Choroid plexus epithelial cell (primary cell): ENCODE measurements at regions not wholly inside any gene's neighbourhood (a gene's known extent, or its start where the extent isn't known, plus 50 kb on each side); places are given as distances from the start of the nearest gene placed in this dataset.

ENCODE experiments used
- DNase-seq: peaks from one replicate; pipeline ENCODE4 v3.0.0-alpha.2; 2010; ENCODE audit warnings: low read depth
- H3K4me3 ChIP-seq: 2 replicates; pipeline ENCODE4 v1.5.1; 2011; ENCODE audit warnings: low read depth, mild to moderate bottlenecking, control low read depth, low read length, moderate library complexity
- TF ChIP-seq, protein P1 (sequence below): conservative IDR thresholded peaks from 2 replicates; pipeline ENCODE4 v1.5.1; 2011; ENCODE audit warnings: low read depth, mild to moderate bottlenecking, control low read depth, inconsistent platforms, low read length, moderate library complexity

DNA sequence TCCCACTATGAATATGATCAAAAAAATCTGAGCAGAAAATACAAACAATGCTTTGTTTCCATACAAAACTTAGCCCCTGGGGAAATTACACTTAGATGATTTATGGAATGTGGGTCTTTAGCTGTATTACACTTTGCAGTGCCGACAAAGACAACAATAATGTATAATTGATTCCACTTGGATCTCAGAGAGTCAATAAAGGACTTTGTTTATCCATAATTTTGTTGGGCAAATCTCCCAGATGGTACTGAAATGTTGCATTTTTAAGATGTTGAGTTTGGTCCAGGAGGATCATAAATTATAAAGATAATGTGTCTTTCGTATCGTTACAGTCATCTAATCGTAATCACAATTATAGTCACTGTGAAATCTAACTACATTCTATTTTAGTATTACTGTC is 66.9 kb upstream of the DOCK1 start:
- TF ChIP-seq, protein P1, sequence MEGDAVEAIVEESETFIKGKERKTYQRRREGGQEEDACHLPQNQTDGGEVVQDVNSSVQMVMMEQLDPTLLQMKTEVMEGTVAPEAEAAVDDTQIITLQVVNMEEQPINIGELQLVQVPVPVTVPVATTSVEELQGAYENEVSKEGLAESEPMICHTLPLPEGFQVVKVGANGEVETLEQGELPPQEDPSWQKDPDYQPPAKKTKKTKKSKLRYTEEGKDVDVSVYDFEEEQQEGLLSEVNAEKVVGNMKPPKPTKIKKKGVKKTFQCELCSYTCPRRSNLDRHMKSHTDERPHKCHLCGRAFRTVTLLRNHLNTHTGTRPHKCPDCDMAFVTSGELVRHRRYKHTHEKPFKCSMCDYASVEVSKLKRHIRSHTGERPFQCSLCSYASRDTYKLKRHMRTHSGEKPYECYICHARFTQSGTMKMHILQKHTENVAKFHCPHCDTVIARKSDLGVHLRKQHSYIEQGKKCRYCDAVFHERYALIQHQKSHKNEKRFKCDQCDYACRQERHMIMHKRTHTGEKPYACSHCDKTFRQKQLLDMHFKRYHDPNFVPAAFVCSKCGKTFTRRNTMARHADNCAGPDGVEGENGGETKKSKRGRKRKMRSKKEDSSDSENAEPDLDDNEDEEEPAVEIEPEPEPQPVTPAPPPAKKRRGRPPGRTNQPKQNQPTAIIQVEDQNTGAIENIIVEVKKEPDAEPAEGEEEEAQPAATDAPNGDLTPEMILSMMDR, result no peak
- H3K4me3 ChIP-seq, result no peak overlapping the region
- no peak for DNase-seq

DNA sequence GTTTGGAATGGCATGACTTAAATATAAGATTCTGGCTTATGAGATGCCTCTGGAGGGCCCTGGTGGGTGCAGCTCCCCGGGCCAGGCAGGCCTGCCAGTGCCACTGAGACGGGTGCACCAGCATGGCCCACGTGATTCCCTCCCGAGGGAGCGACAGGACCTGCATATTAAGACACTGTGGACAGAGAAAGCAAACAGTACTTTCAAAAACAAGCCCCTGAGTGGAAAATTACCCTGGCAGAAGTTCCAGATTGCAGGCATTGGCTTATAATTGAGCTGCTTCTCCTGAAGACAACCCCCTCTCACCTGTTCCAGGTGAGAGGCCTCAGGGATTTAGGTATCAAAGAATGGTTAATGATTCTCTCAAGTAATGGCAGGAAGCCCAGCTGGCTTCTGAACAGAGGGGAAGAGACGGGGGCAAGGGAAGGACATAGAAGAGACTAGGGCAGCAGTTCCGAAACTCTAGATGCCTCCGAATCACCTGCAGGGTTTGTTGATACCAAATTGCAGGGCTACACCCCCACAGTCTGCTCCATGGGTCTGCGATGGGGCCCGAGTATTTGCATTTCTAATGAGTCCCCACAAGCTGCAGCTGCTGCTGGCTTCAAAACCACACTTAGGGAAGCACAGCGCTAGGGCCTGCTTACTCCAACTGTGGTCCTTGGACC is 66.0 kb upstream of the DOCK1 start:
- no peak overlapping the region for H3K4me3 ChIP-seq
- DNase-seq, result no peak
- TF ChIP-seq, protein P1, result no peak

DNA sequence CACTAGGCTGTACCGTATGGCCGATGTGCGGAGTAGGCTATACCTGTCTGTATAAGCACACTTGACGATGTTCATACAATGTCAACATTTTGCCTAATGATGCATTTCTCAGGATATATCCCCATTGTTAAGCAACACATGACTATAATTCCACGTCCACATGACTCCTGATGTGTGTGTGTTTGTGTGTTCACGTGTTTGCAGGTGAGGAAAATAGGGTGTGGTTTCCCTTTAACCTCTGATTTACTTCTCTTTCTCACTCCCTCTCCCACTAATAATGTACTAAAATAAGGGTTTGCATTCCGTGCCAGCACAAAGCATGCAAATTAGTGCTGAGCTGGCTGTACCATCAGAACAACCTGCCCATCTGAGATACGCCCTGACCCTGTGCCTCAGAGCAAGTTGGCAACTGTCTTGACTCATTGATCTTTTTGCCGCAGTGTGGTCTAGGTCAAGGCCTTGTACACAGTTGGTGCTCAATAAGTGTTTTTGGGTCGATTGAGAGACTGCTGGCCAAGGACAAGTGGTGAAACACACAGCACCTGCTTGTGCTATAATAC is 64.6 kb upstream of the DOCK1 start:
- TF ChIP-seq, protein P1, result no peak
- no peak overlapping the region for H3K4me3 ChIP-seq
- DNase-seq, result no peak

DNA sequence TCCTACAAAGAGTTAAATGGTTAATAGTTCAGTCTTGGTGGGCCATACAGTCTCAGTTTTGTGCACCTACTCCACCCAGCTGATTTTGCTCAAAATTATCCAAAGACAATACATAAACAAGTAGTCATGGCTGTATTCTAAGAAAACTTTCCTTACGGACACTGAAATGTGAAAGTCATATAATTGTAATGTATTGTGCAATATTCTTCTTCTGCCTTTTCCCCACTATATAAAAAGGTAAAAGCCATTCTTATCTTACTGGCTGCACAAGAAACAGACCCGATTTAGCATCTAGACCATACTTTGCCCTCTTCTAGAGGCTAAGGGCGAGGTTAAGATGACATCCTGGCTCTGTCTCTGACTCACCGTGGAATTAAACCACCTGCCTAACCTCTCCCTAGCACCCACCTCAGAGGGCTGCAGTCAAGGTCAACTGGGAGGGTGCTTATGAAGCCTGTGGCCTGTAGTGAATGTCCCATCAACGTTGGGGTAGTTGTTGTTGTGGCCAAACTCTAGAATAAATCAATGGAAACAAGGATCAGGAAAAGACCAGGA is 63.8 kb upstream of the DOCK1 start:
- DNase-seq, result no peak
- TF ChIP-seq, protein P1, result no peak
- no peak overlapping the region for H3K4me3 ChIP-seq

DNA sequence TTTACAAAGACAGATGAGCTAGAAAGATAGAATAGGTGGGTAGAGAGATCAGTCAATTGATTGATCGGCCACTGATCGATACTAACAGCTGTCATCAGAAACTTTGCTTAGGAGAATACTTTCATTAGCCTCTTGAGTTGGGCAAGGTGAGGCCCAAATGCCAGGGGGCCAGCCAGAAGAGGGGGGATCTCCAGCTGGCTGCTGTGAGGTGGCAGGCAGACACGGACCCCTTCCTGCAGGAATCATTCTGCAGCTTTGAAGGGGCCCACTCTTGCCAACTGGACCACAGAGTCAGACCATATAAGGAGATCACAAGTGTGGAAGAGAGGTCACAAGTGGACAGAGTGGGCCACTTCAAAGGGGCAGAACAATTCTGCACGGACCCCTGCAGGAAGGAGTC is 62.9 kb upstream of the DOCK1 start:
- H3K4me3 ChIP-seq, result no peak overlapping the region
- no peak for DNase-seq
- TF ChIP-seq, protein P1, result no peak

DNA sequence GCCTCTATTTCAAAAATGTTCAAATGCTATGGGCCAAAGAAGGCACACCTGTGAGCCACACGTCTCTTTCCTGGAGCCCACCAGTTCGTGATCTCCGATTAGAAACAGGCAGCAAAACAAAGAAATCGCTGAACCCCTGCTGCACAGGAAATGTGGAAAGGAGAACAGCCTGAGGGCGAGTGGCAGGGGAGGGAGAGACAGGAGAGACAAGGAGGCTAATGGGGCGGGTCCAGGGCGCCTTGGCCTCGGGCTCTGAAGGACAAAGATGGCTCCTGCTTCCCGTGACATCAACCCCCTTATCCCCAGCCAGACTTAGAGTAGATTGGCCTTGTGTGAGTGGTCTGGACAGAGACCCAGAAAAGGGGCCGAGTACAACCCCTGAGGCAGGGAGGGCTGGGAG is 62.4 kb upstream of the DOCK1 start:
- no peak for DNase-seq
- TF ChIP-seq, protein P1, result no peak
- no peak overlapping the region for H3K4me3 ChIP-seq
